Cardiac fibroblast (primary cell): ENCODE measurements at regions not wholly inside any gene's neighbourhood (a gene's known extent, or its start where the extent isn't known, plus 50 kb on each side); places are given as distances from the start of the nearest gene placed in this dataset.

ENCODE experiments used
- DNase-seq, 2 donors: peaks; one replicate each; pipeline versions ENCODE4 v3.0.0 to v3.0.0-alpha.2; 2010; ENCODE audit warnings: low read depth in 2 of 2
- H3K4me3 ChIP-seq, 2 donors: replicated peaks in 1 of 2; 1 replicate in 1 of 2; 2 replicates in 1 of 2; pipeline ENCODE4 v1.5.1; 2011; ENCODE audit warnings: low read depth in 2 of 2, low read length in 2 of 2, mild to moderate bottlenecking in 2 of 2, moderate library complexity in 1 of 2
- TF ChIP-seq, protein P1 (sequence below): IDR thresholded peaks from one replicate; pipeline ENCODE4 v1.5.1; 2011; ENCODE audit warnings: low read depth, mild to moderate bottlenecking, low read length, inconsistent platforms

DNA sequence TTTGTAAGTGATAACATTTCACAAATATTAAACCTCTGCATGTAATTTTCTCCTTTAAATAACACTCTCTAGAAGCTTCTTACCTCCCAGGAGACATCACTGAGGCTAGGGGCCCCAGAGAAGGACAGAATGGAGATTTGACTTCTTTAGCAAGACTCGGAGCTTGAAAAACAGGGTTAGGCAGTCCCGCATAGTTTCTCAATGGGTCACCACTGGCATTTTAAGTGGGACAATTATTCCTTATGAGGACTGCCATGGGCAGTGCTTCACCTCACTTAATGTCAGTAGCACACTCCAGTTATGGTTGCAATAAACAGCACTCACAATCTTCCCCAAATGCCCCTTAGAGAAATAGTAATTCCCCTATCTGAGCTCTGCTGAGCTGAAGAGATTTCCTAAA is 66.7 kb upstream of the NOCT start:
- DNase-seq = no peak
- TF ChIP-seq, protein P1, sequence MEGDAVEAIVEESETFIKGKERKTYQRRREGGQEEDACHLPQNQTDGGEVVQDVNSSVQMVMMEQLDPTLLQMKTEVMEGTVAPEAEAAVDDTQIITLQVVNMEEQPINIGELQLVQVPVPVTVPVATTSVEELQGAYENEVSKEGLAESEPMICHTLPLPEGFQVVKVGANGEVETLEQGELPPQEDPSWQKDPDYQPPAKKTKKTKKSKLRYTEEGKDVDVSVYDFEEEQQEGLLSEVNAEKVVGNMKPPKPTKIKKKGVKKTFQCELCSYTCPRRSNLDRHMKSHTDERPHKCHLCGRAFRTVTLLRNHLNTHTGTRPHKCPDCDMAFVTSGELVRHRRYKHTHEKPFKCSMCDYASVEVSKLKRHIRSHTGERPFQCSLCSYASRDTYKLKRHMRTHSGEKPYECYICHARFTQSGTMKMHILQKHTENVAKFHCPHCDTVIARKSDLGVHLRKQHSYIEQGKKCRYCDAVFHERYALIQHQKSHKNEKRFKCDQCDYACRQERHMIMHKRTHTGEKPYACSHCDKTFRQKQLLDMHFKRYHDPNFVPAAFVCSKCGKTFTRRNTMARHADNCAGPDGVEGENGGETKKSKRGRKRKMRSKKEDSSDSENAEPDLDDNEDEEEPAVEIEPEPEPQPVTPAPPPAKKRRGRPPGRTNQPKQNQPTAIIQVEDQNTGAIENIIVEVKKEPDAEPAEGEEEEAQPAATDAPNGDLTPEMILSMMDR = no peak
- H3K4me3 ChIP-seq = no peak overlapping the region

DNA sequence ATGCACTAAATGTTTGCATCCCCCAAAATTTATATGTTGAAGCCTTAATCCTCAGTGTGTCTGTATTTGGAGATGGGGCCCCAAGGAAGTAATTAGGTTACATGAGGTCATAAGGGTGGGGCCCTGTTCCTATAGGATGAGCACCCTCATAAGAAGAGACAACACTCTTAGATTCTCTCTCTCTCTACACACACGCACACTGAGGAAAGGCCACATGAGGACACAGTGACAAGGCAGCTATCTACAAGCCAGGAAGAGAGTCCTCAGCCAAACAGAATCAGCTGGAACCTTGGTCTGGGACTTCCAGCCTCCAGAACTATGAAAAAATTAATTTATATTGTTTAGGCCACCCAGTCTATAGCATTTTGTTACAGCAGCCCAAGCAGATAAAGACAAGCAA is 69.3 kb upstream of the NOCT start:
- TF ChIP-seq, protein P1 = no peak
- H3K4me3 ChIP-seq = no peak overlapping the region
- DNase-seq = no peak

GRCh38 chr4:138945840-138946239 is 69.7 kb upstream of the NOCT start:
- DNase-seq = no peak
- TF ChIP-seq, protein P1 = no peak
- no peak overlapping the region for H3K4me3 ChIP-seq

DNA sequence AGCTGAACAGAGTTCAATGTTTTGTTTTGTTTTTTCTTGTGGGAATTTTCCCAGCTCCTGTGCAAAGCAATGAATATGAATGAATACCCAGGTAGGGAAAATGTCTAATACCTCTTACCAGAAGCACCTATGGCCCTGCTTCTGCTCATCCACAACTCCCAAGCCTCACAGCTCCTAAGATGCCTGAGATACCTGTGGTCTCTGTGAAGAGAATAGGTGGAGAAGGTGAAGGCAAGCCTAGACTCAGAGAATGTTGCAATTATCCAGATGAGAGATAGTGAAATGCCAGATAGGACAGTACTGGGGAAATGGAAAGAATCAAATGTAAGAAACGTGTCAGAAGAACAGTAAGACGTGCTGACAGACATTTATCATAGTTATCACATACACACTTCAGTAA is 70.2 kb upstream of the NOCT start:
- no peak for DNase-seq
- no peak overlapping the region for H3K4me3 ChIP-seq
- TF ChIP-seq, protein P1 = no peak

DNA sequence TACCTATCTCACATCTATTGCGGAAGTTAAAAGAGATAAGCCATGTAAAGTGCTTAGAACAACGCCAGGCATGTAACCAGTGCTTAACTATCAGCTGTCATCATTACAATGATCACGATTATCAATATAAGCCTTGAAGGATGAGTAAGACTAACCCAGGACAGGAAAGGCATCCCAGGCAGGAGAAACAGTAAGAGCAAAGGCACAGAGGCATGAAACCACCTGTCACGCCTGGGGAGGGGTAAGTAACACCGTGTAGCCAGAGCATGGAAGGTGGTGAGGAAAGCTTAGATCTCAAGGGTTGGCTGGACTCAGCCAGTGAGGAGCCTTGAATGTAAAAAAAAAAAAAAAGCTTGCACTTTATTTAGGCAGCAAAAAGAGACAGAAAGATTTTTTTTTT is 71.7 kb upstream of the NOCT start:
- no peak overlapping the region for H3K4me3 ChIP-seq
- TF ChIP-seq, protein P1 = no peak
- DNase-seq = no peak

DNA sequence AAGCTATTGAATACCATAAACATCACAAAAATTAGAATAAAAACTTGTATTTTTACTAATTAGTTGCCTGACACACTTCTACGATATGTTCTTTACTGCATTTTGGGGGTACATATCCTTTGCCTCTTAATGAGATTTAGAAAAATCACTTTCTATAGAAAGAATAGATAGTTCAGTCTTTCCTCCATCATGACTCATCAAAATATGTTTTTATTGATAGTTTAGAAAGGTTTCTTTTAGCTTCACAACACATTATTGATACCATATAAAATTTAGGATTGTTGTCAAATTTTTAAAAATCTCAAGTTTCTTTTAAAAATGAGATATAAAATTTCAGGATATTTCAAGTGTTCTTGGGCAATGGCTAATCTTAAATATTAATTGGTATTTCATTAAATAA is 74.5 kb upstream of the NOCT start:
- no peak for DNase-seq
- H3K4me3 ChIP-seq = no peak overlapping the region
- TF ChIP-seq, protein P1 = no peak

DNA sequence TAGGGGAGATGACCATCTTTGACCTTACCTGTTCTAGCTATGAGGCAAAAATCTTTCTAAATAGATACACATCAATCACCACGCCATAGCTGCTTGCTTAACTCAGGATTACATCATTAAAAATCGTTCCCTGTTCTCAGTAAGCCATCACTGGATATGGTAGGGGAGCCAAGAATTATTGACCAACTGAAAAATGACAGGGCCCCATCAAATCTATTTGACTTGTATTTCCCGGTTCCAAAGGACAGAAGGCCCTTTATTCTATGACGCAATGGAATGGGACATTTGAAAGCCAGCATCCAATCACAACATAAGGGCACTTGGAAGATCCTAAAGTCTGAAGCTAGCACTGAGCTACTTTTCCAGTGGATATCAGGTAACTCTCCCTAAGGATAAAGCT is 75.6 kb upstream of the NOCT start:
- DNase-seq = no peak
- TF ChIP-seq, protein P1 = no peak
- H3K4me3 ChIP-seq = no peak overlapping the region
